HG03175 (cell line): ENCODE measurements at regions not wholly inside any gene's neighbourhood (a gene's known extent, or its start where the extent isn't known, plus 50 kb on each side); places are given as distances from the start of the nearest gene placed in this dataset.
"Not testable (repeated sequence)": the region's sequence is repeated elsewhere in the genome, so short reads cannot be mapped to it uniquely, and the experiment has no call there.

Experiments used
- ATAC-seq: cut with Tn5 transposase; IDR thresholded peaks from one replicate; pipeline ENCODE4 v1.9.1; 2021; ENCODE audit warnings: mild to moderate bottlenecking, moderate library complexity; ENCODE audit not compliant: unreplicated experiment

DNA sequence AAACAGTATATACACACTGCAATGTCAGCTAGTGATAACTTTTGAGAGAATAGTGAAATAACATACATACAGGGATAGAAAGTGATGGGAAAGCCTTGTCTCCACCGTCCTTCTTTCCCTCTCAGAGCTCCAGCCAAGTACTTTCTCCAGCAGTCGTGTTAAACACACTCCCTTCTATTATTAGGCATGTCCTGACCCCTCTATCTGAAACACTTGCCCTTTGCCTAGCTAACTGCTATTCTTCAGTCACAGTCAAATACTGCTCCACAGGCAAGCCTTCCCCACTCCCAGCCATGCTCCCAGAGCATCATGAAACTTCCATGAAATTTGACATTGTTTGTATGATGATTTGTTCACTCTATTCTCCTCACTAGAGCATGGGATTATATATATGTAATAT lies 291.1 kb downstream of the TRIML1 start:
- ATAC-seq, result no peak

DNA sequence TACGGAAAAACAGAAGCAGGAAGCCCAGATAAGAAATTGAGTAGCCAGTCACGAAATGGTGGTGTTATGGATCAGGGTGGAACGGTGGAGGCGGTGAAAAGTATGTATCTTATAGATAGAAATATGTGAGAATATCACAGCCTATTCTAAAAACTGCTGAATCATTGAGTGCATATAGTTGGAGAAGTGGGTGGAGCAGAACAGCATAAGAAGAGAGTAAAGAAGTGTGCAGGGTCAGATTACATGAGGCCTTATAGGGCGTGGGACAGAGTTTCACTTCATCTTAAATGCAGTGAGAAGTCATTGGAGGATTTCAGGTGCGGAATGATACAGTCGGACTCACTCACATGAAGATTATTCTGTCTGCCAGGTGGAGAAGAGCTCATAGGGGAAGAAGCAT lies 293.1 kb downstream of the TRIML1 start:
- ATAC-seq, result no peak

- ATAC-seq, result no peak
These were observed 294.6 kb downstream of the TRIML1 start for GRCh38 chr4:188433741-188434315.

DNA sequence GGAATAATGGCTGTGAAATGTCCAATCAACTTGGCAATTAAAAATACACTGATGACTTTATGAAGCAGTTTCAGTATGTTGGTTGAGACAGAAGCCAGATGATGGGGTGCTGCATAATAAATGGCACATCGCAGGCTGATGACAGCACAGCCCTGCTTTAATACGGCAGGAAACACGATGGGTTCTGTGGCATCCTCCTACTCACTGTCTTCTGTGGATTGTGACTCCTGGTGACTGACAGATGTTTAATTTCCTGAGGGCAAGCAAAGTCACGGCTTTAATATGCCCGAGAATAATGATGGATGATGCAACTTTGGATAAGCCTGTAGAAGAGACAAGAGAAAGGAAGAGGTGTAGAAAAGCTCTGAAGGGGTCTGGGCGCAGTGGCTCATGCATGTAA lies 295.4 kb downstream of the TRIML1 start:
- no peak for ATAC-seq

DNA sequence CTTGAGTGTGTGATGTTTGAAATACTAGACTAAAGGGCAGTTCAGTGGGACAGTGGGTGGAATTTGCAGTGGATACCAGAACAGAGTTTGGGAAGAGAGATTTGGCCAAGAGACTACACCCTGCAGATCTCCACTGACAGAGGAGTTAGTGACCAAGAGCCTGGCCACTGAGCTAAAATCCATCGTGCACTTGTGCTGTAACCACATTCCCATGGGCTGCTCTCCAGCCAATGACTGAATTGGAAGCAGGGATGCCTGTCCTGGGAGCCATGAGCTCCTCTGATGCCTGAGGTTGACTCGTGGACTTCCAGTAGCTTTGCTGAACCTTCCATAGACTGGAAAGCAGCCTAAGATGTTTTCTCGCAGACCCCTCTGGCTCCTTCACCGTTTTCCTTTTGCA lies 296.1 kb downstream of the TRIML1 start:
- ATAC-seq, result no peak

GRCh38 chr4:188437535-188437934 lies 298.3 kb downstream of the TRIML1 start:
- no peak for ATAC-seq

- not testable (repeated sequence) for ATAC-seq
These were observed 299.2 kb downstream of the TRIML1 start for GRCh38 chr4:188438391-188438824.

GRCh38 chr4:188439641-188440311 lies 300.5 kb downstream of the TRIML1 start:
- ATAC-seq, result no peak

GRCh38 chr4:188444500-188444899 lies 305.3 kb downstream of the TRIML1 start:
- no peak for ATAC-seq

- ATAC-seq, result not testable (repeated sequence)
These were observed 309.8 kb downstream of the TRIML1 start for GRCh38 chr4:188448996-188449395.

DNA sequence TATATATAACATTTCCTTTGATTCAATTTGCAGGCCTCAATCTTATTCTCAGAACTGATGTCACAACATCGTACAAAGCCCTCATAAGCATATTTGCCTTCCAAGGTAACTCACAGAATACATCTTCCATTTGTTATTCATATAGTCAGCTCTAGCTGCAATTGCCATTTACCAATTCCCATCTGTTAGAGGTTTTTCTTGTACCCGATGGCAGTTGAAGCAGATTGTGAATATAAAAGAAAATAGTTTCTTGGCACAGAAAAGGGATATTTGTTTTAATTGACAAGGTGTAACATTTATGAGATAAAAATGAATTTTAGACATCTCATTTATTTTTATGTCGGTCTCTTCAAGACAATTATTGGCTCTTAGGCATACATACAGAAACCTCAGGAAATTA lies 311.3 kb downstream of the TRIML1 start:
- no peak for ATAC-seq

DNA sequence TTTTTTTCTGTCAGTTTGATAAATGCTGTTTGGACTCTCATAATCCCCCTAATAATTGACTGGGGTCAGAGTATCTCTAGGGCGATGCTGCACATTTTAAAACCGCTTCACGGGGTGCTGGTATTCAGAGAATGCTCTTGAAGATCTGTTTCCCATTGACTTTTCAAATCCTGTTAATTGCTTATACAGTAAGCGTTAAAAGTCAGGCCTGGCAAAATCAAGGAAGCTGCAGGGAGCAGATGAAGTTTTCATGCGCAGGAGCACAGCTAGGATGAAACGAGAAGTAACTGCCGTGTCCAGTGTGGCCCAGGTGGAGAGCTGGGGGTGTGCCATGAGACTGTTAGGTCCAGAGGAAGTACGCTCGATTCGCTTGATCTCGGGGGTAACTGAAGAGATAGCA lies 312.9 kb downstream of the TRIML1 start:
- no peak for ATAC-seq

GRCh38 chr4:188454575-188454974 lies 315.3 kb downstream of the TRIML1 start:
- no peak for ATAC-seq

- no peak for ATAC-seq
These were observed 316.0 kb downstream of the TRIML1 start for GRCh38 chr4:188455062-188455752.

DNA sequence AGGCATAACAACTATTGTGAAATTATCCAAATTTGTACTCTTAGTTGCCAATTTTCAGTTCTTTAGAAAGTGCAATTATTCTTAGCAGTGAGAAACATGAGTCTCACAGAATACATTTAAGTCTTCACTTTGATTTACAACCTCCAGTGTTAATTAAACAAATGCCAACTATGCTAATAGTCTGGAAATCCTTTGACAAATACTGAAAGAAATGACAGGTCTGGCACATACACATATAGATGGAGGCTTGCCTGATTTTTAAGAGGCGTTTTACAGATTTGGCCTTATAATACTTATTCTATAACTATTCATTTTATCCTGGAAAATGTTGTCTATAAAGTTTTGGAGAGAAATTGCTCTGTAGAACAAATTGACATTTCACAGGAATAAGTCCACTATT lies 320.1 kb downstream of the TRIML1 start:
- no peak for ATAC-seq

- ATAC-seq, result no peak
These were observed 324.7 kb downstream of the TRIML1 start for GRCh38 chr4:188463909-188464308.

DNA sequence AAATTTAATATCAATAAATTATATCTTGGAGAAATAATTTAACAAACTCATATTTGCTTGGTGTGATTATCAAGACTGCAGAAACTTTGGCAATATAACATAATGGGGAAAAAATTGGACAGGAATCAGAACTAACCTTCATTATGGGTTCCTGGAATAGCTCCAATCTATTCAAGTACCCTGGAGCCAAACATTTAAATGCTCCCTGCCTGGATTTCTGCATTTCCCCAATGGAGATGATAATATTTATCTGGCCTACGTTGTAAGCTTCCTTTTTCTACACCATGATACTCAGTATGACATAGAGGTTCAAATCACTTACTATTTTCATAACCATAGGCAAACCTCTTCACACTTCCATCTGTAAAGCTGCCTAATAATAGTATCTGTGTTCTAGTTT lies 326.8 kb downstream of the TRIML1 start:
- no peak for ATAC-seq

DNA sequence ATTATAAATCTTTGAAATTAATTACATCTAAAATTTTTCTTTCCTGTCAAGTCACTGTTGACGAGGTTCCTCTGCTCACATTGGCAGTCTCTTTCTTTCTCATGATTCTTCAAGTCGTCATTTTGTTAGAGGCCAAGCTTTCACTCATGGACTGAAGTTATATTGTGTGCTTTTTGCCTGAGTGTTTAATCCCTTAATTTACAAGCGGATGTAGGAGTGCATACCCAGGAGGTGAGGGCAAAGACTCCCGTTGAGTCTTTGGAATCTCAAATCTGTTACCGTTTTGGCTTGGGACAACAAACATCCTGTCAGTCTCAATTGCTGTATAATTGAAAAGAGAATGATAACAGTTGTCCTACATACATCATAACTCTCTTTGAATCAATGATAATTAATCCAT lies 345.0 kb downstream of the TRIML1 start:
- no peak for ATAC-seq

GRCh38 chr4:188485906-188486305 lies 346.7 kb downstream of the TRIML1 start:
- no peak for ATAC-seq

- no peak for ATAC-seq
These were observed 353.6 kb downstream of the TRIML1 start for GRCh38 chr4:188492886-188493285.

- ATAC-seq, result no peak
These were observed 355.9 kb downstream of the TRIML1 start for GRCh38 chr4:188495169-188495568.

DNA sequence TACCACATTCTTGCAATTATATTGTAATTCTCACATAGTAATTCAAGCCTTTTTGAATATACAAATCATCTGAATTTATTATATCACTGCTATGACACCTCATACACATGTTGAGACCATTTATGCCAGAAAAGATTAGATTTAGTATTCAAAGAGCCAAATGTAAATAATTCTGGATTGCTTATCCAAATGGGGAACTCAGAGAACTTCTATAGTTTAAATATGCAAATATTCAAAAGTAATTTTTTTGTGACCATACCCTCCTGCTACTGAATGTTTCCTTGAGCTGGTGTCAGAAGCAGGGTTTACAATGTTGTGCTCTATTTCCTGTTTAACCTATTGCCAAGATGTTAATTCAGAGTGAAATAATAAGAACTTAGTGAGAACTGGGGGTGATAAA lies 372.2 kb downstream of the TRIML1 start:
- ATAC-seq, result no peak
